Suprapubic skin (tissue), 4 donors: ENCODE measurements at regions not wholly inside any gene's neighbourhood (a gene's known extent, or its start where the extent isn't known, plus 50 kb on each side); places are given as distances from the start of the nearest gene placed in this dataset.

ENCODE experiments used
- DNase-seq, 2 donors: peaks; one replicate each; pipeline ENCODE4 v3.0.0-alpha.2; 2019; ENCODE audit warnings: low spot score in 2 of 2
- H3K27ac ChIP-seq: fragments of 200-600 bp; sonication (generic); one replicate; pipeline ENCODE4 v1.5.1; 2019
- H3K27me3 ChIP-seq: fragments of 200-600 bp; sonication (generic); one replicate; pipeline ENCODE4 v1.5.1; 2019
- H3K36me3 ChIP-seq: fragments of 200-600 bp; sonication (generic); one replicate; pipeline ENCODE4 v1.5.1; 2019
- H3K4me1 ChIP-seq: fragments of 200-600 bp; sonication (generic); one replicate; pipeline ENCODE4 v1.5.1; 2019
- H3K4me3 ChIP-seq: fragments of 200-600 bp; sonication (generic); one replicate; pipeline ENCODE4 v1.5.1; 2019; ENCODE audit warnings: mild to moderate bottlenecking
- H3K9me3 ChIP-seq: fragments of 200-600 bp; sonication (generic); one replicate; pipeline ENCODE4 v1.5.1; 2019
- EP300 ChIP-seq: sonication (generic); formaldehyde crosslinking; IDR thresholded peaks from one replicate; pipeline ENCODE4 v1.6.1; 2017; ENCODE audit warnings: antibody characterized with exemption
- POLR2A ChIP-seq, 2 donors: fragments of 450-650 bp; IDR thresholded peaks; one replicate each; pipeline ENCODE4 v1.6.1; 2017; ENCODE audit warnings: antibody characterized with exemption in 2 of 2, mild to moderate bottlenecking in 2 of 2, moderate library complexity in 2 of 2
- POLR2AphosphoS5 ChIP-seq, 3 donors: sonication (generic); formaldehyde crosslinking; IDR thresholded peaks; one replicate each; pipeline ENCODE4 v1.6.1; 2017; ENCODE audit warnings: antibody characterized with exemption in 3 of 3
- WGBS: methylation state at CpG from one replicate; pipeline ENCODE4 v1.1.5; 2018; 5-methylcytosine and 5-hydroxymethylcytosine counted together
- TF ChIP-seq, protein P1 (sequence below), 2 donors: fragments of 200-600 bp in 1 of 2; fragments of 450-650 bp in 1 of 2; sonication (generic) in 1 of 2; IDR thresholded peaks; one replicate each; pipeline ENCODE4 v1.5.1; 2016 to 2019; ENCODE audit warnings: antibody characterized with exemption in 2 of 2, mild to moderate bottlenecking in 1 of 2, moderate library complexity in 1 of 2

DNA sequence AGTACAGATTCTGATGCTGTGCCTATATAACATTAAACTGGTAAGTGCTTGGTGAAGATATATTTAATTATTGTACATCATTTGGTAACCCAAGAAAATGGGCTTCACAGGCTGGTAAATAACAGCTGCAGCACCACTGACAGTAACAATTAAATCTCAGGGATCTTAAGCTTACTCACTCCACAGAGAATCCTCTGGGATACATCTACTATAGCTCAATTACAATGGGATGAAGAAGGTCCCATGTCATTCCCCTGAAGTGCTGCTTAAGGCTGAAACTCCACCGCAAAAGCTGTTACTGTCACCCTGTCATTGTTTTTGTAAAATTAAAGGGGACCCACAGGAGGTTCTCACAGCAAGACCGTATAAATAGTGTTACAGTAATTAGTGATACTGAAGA, 153.0 kb downstream of the IMPG2 start:
- Histone ChIP-seq H3K27me3 (no peaks in the 10 kb centered on the region), H3K36me3 (no peaks in the 10 kb centered on the region), H3K27ac (no peak overlapping the region), H3K4me1 (no peaks in the 10 kb centered on the region), H3K9me3 (no peaks in the 10 kb centered on the region), H3K4me3 (no peak overlapping the region)
- WGBS: 98% methylated on average over 2 of the region's 2 CpGs
- no peak for DNase-seq
- TF ChIP-seq POLR2AphosphoS5 (IDR thresholded peaks at IDR 0.05) (no peak), EP300 (no peak), POLR2A (IDR thresholded peaks at IDR 0.05) (no peak)
- TF ChIP-seq, protein P1, sequence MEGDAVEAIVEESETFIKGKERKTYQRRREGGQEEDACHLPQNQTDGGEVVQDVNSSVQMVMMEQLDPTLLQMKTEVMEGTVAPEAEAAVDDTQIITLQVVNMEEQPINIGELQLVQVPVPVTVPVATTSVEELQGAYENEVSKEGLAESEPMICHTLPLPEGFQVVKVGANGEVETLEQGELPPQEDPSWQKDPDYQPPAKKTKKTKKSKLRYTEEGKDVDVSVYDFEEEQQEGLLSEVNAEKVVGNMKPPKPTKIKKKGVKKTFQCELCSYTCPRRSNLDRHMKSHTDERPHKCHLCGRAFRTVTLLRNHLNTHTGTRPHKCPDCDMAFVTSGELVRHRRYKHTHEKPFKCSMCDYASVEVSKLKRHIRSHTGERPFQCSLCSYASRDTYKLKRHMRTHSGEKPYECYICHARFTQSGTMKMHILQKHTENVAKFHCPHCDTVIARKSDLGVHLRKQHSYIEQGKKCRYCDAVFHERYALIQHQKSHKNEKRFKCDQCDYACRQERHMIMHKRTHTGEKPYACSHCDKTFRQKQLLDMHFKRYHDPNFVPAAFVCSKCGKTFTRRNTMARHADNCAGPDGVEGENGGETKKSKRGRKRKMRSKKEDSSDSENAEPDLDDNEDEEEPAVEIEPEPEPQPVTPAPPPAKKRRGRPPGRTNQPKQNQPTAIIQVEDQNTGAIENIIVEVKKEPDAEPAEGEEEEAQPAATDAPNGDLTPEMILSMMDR (IDR thresholded peaks at IDR 0.05): no peak

DNA sequence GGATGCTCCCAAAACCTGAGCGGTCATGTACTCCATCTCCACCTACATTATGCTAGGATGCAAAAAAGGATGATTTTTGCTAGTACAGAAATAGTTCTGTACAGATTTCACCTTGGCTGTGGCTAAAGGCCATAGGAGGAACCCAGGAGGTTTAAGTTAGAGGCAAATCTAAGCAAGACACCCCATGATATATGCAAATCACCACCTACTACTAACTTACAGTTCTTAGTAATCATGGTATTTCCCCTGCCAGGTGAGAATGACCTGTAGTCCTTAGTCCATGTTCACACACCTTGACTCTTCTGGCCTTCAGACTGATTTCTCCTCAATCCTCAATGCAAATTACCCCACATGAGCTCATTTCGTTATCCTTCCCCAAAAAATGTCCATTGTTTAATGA, 154.2 kb downstream of the IMPG2 start:
- 92% methylated on average over 2 of the region's 2 CpGs for WGBS
- no peak for DNase-seq

DNA sequence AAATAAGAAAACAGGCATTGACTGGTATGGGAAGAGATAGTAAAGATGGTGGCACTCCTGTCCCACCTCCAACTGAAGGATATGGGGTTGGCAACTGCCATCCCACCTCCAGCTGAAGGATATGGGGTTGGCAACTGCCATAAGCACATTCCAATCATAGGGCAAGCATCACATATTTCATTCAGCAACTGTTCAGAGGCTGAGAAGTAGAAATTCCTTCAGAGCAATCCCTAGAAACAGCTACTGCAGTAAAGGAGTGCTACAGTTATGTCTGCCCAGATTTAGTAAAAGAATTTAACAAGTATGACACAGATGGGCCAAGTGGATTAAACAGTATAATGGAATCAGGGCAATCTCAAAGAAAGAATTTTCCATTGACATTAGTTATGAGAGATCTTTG, 156.8 kb downstream of the IMPG2 start:
- TF ChIP-seq, protein P1 (IDR thresholded peaks at IDR 0.05): no peak
- TF ChIP-seq EP300: no peak
- no peak for TF ChIP-seq POLR2AphosphoS5 (IDR thresholded peaks at IDR 0.05)
- no peak for TF ChIP-seq POLR2A (IDR thresholded peaks at IDR 0.05)
- Histone ChIP-seq H3K36me3 (no peaks in the 10 kb centered on the region), H3K27ac (no peak overlapping the region), H3K9me3 (no peaks in the 10 kb centered on the region), H3K4me3 (no peak overlapping the region), H3K27me3 (no peaks in the 10 kb centered on the region), H3K4me1 (no peaks in the 10 kb centered on the region)
- DNase-seq: no peak

More for the DNA sequence above, 154.2 kb downstream of the IMPG2 start:
- no peaks in the 10 kb centered on the region for H3K4me1 ChIP-seq
- H3K27ac ChIP-seq: no peak overlapping the region
- H3K27me3 ChIP-seq: no peaks in the 10 kb centered on the region
- no peak overlapping the region for H3K4me3 ChIP-seq
- H3K36me3 ChIP-seq: no peaks in the 10 kb centered on the region
- H3K9me3 ChIP-seq: no peaks in the 10 kb centered on the region
- TF ChIP-seq EP300 (no peak), POLR2AphosphoS5 (IDR thresholded peaks at IDR 0.05) (no peak), POLR2A (IDR thresholded peaks at IDR 0.05) (no peak)
- TF ChIP-seq, protein P1 (IDR thresholded peaks at IDR 0.05): no peak

DNA sequence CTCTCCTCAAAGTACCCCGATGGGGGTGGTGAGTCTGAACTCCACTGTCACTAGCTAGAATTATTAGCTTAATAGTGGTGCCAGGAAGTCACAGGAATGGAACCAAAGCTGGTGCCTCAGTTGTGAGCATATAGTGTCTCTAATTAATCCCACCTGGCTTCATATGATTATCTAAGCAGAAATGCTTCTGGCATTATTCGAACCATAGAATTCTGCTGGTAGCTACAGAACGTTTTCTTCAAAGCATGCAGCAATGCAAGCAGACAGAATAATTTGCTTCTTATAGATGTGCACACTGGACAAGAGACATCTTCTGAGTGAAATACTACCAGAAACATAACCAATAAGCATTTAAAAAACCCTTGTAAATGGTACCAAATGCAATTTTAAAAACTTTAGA, 160.9 kb downstream of the IMPG2 start:
- no peaks in the 10 kb centered on the region for H3K4me1 ChIP-seq
- H3K27me3 ChIP-seq: no peaks in the 10 kb centered on the region
- H3K9me3 ChIP-seq: no peaks in the 10 kb centered on the region
- TF ChIP-seq POLR2AphosphoS5 (IDR thresholded peaks at IDR 0.05): no peak
- TF ChIP-seq EP300: no peak
- TF ChIP-seq, protein P1 (IDR thresholded peaks at IDR 0.05): no peak
- no peak overlapping the region for H3K27ac ChIP-seq
- no peak for DNase-seq
- 78% methylated on average over 3 of the region's 3 CpGs for WGBS
- no peaks in the 10 kb centered on the region for H3K36me3 ChIP-seq
- H3K4me3 ChIP-seq: no peak overlapping the region

DNA sequence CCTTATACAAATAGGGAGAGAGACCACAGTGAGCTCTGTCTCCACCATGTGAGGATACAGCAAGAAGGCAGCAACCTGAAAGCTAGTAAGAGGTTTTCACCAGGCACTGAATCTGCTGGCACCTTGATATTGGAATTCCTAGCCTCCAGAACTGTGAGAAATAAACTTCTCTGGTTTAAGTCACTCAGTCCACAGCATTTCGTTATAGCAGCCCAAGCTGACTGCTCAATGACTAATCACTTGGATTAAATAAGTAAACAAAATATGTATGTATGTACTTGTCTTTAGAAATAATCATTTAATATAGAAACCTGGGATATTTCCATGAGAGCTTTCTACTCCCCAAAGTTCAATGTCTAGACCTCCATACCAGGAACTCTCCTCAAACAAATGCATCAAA, 162.0 kb downstream of the IMPG2 start:
- Histone ChIP-seq H3K4me3 (no peak overlapping the region), H3K4me1 (no peaks in the 10 kb centered on the region), H3K27ac (no peak overlapping the region), H3K9me3 (no peaks in the 10 kb centered on the region), H3K27me3 (no peaks in the 10 kb centered on the region), H3K36me3 (no peaks in the 10 kb centered on the region)
- DNase-seq: no peak
- WGBS: 77% methylated on average over 1 of the region's 1 CpG
- TF ChIP-seq, protein P1 (IDR thresholded peaks at IDR 0.05): no peak
- TF ChIP-seq EP300 (no peak), POLR2AphosphoS5 (IDR thresholded peaks at IDR 0.05) (no peak)
